Ovary (tissue), 3 donors: ENCODE measurements at regions not wholly inside any gene's neighbourhood (a gene's known extent, or its start where the extent isn't known, plus 50 kb on each side); places are given as distances from the start of the nearest gene placed in this dataset.

Source experiments
- EP300 ChIP-seq: sonication (generic); formaldehyde crosslinking; IDR thresholded peaks from one replicate; pipeline ENCODE4 v1.6.1; 2017; ENCODE audit warnings: antibody characterized with exemption
- POLR2A ChIP-seq: fragments of 450-650 bp; IDR thresholded peaks from one replicate; pipeline ENCODE4 v1.6.1; 2017; ENCODE audit warnings: antibody characterized with exemption, mild to moderate bottlenecking, moderate library complexity
- TF ChIP-seq, protein P1 (sequence below), 3 donors: fragments of 450-650 bp in 2 of 3; fragments of 200-600 bp in 1 of 3; IDR thresholded peaks; one replicate each; pipeline versions ENCODE4 v1.5.1 to v1.8.0; 2016 to 2022; ENCODE audit warnings: antibody characterized with exemption in 3 of 3, mild to moderate bottlenecking in 1 of 3
- donor health status: DM: no; HTN: no; CAD: no.

DNA sequence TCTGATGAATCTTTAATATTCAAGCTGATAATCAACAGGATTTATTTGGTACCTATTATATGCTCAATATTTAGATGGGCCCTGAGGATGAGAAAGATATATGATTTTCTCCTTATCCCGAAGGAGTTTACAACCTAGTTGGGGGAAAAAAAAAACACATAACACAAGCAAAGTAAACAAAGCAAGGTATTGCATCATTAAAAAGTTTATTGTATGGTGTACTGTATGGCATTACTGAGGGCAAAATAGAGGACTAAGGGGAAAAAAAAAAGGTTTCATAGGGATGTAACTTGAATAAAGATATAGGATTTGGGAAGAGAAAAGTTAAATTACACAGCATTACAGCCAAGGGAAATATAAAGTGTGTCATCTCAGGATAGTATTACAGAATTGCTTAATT, 574.7 kb downstream of the TBC1D32 start:
- TF ChIP-seq POLR2A, result no peak
- TF ChIP-seq, protein P1, sequence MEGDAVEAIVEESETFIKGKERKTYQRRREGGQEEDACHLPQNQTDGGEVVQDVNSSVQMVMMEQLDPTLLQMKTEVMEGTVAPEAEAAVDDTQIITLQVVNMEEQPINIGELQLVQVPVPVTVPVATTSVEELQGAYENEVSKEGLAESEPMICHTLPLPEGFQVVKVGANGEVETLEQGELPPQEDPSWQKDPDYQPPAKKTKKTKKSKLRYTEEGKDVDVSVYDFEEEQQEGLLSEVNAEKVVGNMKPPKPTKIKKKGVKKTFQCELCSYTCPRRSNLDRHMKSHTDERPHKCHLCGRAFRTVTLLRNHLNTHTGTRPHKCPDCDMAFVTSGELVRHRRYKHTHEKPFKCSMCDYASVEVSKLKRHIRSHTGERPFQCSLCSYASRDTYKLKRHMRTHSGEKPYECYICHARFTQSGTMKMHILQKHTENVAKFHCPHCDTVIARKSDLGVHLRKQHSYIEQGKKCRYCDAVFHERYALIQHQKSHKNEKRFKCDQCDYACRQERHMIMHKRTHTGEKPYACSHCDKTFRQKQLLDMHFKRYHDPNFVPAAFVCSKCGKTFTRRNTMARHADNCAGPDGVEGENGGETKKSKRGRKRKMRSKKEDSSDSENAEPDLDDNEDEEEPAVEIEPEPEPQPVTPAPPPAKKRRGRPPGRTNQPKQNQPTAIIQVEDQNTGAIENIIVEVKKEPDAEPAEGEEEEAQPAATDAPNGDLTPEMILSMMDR (IDR thresholded peaks at IDR 0.05), result no peak
- no peak for TF ChIP-seq EP300
